ENCODE measurements at regions not wholly inside any gene's neighbourhood (a gene's known extent, or its start where the extent isn't known, plus 50 kb on each side); places are given as distances from the start of the nearest gene placed in this dataset.

DNA sequence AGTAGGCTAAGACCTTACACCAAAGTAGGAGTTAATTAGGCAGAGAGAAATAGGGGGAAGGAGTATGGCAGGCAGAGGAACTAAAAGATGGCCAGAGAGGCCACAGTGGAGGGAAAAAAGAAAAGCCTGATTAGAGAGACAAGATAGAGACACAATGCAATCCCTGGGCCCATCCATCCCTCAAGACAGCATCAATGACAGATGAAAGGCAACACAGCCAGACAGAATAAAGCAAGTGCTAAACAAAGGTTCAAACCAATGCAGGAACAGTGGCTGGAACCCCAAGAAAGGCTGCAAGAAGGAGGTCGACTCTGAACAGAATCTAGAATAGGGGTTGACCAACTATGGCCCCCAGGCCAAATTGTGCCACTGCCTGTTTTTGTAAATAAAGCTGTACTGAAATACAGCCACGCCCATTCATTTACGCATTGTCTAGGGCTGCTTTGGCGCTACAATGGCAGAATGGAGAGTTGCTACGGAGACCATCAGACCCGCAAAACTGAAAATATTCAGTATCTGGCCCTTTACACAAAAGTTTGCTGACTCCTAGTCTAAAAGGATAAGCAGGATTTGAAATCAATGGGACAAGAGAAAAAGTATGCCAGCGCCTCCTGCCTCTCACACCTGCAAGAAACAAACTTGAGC, 473.3 kb upstream of the PSMD7 start (continued):
- TF ChIP-seq, protein P1, sequence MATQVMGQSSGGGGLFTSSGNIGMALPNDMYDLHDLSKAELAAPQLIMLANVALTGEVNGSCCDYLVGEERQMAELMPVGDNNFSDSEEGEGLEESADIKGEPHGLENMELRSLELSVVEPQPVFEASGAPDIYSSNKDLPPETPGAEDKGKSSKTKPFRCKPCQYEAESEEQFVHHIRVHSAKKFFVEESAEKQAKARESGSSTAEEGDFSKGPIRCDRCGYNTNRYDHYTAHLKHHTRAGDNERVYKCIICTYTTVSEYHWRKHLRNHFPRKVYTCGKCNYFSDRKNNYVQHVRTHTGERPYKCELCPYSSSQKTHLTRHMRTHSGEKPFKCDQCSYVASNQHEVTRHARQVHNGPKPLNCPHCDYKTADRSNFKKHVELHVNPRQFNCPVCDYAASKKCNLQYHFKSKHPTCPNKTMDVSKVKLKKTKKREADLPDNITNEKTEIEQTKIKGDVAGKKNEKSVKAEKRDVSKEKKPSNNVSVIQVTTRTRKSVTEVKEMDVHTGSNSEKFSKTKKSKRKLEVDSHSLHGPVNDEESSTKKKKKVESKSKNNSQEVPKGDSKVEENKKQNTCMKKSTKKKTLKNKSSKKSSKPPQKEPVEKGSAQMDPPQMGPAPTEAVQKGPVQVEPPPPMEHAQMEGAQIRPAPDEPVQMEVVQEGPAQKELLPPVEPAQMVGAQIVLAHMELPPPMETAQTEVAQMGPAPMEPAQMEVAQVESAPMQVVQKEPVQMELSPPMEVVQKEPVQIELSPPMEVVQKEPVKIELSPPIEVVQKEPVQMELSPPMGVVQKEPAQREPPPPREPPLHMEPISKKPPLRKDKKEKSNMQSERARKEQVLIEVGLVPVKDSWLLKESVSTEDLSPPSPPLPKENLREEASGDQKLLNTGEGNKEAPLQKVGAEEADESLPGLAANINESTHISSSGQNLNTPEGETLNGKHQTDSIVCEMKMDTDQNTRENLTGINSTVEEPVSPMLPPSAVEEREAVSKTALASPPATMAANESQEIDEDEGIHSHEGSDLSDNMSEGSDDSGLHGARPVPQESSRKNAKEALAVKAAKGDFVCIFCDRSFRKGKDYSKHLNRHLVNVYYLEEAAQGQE (IDR thresholded peaks at IDR 0.05; ENCODE audit: low read depth, low read length): no peak
- TF ChIP-seq, protein P2, sequence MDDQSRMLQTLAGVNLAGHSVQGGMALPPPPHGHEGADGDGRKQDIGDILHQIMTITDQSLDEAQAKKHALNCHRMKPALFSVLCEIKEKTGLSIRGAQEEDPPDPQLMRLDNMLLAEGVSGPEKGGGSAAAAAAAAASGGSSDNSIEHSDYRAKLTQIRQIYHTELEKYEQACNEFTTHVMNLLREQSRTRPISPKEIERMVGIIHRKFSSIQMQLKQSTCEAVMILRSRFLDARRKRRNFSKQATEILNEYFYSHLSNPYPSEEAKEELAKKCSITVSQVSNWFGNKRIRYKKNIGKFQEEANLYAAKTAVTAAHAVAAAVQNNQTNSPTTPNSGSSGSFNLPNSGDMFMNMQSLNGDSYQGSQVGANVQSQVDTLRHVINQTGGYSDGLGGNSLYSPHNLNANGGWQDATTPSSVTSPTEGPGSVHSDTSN (IDR thresholded peaks at IDR 0.05): no peak
- TF ChIP-seq RFX5 (IDR thresholded peaks at IDR 0.05; ENCODE audit: low read length) (no peak), POLR2AphosphoS5 (IDR thresholded peaks at IDR 0.05; ENCODE audit: low read depth, low read length) (no peak)

DNA sequence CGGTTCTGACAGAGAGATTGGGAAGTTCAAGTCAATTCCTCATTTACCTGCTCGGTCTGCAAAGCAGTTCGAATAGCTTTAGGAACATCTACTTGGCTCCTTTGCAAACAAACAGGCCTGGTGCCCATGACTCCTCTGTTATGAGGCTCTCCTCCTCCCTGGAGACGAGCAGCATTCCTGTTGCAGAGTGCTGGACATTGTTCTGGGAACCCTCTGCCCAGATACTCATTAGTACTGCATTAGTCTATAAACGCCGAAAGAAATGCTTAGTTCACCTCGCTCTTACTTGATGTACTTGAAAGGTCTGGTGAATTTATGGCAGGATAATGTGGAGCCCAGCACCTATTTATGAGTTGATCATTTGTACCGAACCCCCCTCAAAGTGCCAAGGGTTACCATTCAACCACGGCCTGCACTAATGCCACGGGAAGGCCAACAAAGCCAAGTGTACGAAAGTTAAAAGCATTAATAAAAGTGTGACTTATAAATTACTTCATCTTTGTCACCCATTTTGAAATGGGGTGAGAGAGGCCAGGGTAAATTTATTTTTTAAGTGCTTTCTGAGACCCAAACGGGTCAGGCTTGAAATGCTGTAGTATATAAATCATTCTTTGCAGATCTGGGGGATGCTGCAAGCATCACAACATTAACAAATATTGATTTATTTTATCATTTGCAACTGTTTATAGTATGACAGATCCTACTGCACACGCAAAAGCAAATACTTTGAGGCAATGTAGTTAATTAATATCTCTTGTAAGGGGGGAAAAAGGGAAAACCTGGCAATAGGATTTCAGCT, 478.9 kb upstream of the PSMD7 start:
- Histone ChIP-seq H3K79me2 (ENCODE audit: insufficient read depth) (no peaks in the 10 kb centered on the region), H3K27me3 (ENCODE audit: insufficient read depth) (no peaks in the 10 kb centered on the region), H3K4me1 (ENCODE audit: control insufficient read depth in 1 of 2, insufficient read depth in 2 of 2, low read depth in 1 of 2, low read length in 1 of 2) (peaks cover 0 to 6% of the 10 kb centered on the region in 2 experiments; a peak in 1 of 4 replicates), H3K9me3 (no peaks in the 10 kb centered on the region), H4K20me1 (ENCODE audit: insufficient read depth) (no peaks in the 10 kb centered on the region), H3K4me3 (ENCODE audit: low read depth in 2 of 2, low read length in 1 of 2) (no peak overlapping the region), H3K27ac (ENCODE audit: low read depth in 2 of 2, low read length in 1 of 2) (no peak overlapping the region), H3K4me2 (no peak overlapping the region), H3K9ac (no peak overlapping the region), H3K36me3 (replicated peaks in 1 of 2; ENCODE audit: control insufficient read depth in 1 of 2, insufficient read depth in 2 of 2, low read length in 1 of 2) (no peaks in the 10 kb centered on the region), H2AFZ (ENCODE audit: low read depth) (no peak overlapping the region), H3K9me2 (no peaks in the 10 kb centered on the region), H3F3A (replicated peaks; ENCODE audit: insufficient read depth) (no peaks in the 10 kb centered on the region)
- DNase-seq: no peak
- ChIA-PET POLR2A (no interaction called here), CTCF (no interaction called here)
- 38% methylated on average over 13 of the region's 13 CpGs for WGBS (ENCODE audit: low lambda C conversion rate)
- TF ChIP-seq FOXM1 (IDR thresholded peaks at IDR 0.05; ENCODE audit: low read depth) (no peak), ELF1 (IDR thresholded peaks at IDR 0.05) (no peak), TEAD4 (IDR thresholded peaks at IDR 0.05; ENCODE audit: borderline replicate concordance, insufficient read depth) (no peak), SMC3 (IDR thresholded peaks at IDR 0.05; ENCODE audit: low read depth, low read length) (no peak), YY1 (IDR thresholded peaks at IDR 0.05; ENCODE audit: low read depth) (no peak), TCF12 (IDR thresholded peaks at IDR 0.05) (no peak)
- TF ChIP-seq, protein P3, sequence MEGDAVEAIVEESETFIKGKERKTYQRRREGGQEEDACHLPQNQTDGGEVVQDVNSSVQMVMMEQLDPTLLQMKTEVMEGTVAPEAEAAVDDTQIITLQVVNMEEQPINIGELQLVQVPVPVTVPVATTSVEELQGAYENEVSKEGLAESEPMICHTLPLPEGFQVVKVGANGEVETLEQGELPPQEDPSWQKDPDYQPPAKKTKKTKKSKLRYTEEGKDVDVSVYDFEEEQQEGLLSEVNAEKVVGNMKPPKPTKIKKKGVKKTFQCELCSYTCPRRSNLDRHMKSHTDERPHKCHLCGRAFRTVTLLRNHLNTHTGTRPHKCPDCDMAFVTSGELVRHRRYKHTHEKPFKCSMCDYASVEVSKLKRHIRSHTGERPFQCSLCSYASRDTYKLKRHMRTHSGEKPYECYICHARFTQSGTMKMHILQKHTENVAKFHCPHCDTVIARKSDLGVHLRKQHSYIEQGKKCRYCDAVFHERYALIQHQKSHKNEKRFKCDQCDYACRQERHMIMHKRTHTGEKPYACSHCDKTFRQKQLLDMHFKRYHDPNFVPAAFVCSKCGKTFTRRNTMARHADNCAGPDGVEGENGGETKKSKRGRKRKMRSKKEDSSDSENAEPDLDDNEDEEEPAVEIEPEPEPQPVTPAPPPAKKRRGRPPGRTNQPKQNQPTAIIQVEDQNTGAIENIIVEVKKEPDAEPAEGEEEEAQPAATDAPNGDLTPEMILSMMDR (IDR thresholded peaks at IDR 0.05): no peak
- TF ChIP-seq, protein P4, sequence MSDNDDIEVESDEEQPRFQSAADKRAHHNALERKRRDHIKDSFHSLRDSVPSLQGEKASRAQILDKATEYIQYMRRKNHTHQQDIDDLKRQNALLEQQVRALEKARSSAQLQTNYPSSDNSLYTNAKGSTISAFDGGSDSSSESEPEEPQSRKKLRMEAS (IDR thresholded peaks at IDR 0.05; ENCODE audit: low read depth): no peak
- TF ChIP-seq, protein P5, sequence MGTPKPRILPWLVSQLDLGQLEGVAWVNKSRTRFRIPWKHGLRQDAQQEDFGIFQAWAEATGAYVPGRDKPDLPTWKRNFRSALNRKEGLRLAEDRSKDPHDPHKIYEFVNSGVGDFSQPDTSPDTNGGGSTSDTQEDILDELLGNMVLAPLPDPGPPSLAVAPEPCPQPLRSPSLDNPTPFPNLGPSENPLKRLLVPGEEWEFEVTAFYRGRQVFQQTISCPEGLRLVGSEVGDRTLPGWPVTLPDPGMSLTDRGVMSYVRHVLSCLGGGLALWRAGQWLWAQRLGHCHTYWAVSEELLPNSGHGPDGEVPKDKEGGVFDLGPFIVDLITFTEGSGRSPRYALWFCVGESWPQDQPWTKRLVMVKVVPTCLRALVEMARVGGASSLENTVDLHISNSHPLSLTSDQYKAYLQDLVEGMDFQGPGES (IDR thresholded peaks at IDR 0.05; ENCODE audit: low read depth, low read length): no peak

Measured in SK-N-SH (cell line).